ENCODE measurements at regions not wholly inside any gene's neighbourhood (a gene's known extent, or its start where the extent isn't known, plus 50 kb on each side); places are given as distances from the start of the nearest gene placed in this dataset.
"Not testable (repeated sequence)": the region's sequence is repeated elsewhere in the genome, so short reads cannot be mapped to it uniquely, and the experiment has no call there.

DNA sequence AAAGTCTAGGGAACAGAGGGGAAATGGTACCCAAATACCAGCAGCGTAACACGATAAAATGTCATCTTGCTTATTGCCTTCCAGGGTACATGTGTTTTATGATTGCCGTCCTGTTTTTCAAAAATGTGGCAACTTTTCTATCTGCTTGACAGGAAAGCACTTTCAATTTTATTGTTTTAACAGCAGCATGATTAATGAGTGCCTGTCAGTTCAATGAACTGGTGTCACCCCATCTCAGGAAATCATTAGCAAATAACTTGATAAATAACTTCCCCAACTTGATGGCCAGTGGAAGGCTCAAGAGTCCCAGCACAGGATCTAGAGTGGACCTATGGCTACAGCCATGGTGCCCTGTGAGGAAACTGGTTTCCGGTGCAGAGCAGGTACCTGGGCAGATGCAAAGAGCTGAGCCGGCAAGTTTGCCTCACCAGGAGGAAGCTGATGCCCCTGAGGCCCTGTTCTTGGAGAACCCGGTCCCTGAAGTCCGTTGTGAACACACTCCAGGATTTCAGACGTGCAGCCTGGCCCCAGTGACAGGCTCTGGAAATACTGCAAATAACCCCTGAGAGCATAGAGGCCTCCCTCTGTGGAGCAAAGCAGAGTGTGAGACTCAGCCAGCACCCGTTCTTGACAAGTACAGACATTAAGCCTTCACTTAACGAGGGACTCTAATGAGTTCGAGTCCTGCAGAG is 173.5 kb upstream of the SFSWAP start:
- no peaks in the 10 kb centered on the region for H3K27me3 Mint-ChIP-seq (ENCODE audit: insufficient read depth)
- intact Hi-C loops (cut with micrococcal nuclease), result no loop called here
- H3K36me3 Mint-ChIP-seq (ENCODE audit: low read depth), result no peaks in the 10 kb centered on the region
- DNase-seq (ENCODE audit: low spot score), result no peak
- H3K4me1 Mint-ChIP-seq (ENCODE audit: low read depth), result peaks cover 4% of the 10 kb centered on the region
- no peak overlapping the region for H3K4me3 Mint-ChIP-seq
- no peaks in the 10 kb centered on the region for H3K9me3 Mint-ChIP-seq
- no peak overlapping the region for H3K27ac Mint-ChIP-seq

DNA sequence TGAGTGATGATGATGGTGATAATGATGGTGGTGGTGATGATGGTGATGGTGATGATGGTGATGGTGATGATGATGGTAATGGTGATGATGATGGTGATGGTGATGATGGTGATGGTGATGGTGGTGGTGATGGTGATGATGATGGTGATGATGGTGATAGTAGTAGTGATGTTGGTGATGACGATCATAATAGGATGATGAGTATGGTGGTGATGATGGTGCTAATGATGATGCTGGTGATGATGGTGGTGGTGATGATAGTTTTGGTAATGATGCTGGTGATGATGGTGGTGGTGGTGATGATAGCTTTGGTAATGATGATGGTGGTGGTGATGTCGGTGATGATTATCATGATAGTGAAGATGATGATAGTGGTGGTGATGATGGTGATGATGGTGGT is 171.5 kb upstream of the SFSWAP start:
- Mint-ChIP-seq H3K27me3 (ENCODE audit: insufficient read depth) (no peaks in the 10 kb centered on the region), H3K4me1 (ENCODE audit: low read depth) (peaks cover 4% of the 10 kb centered on the region), H3K27ac (no peak overlapping the region), H3K4me3 (no peak overlapping the region), H3K9me3 (no peaks in the 10 kb centered on the region), H3K36me3 (ENCODE audit: low read depth) (no peaks in the 10 kb centered on the region)
- no peak for DNase-seq (ENCODE audit: low spot score)
- intact Hi-C loops (cut with micrococcal nuclease), result no loop called here

DNA sequence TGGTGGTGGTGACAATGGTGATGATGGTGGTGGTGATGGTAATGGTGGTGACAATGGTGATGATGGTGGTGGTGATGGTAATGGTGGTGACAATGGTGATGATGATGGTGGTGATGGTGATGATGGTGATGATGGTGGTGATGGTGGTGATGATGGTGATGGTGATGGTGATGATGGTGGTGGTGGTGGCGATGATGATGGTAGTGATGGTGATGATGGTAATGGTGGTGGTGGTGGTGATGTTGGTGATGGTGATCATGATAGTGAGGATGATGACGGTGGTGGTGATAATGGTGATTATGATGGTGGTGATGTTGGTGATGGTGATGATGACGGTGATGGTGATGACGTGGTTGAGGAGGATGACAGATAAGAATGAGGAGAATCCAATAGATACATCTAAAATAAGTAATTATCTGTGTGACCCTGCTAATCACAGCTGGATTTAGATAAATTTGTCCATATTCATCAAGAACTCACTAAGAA is 170.7 kb upstream of the SFSWAP start:
- no peak for DNase-seq (ENCODE audit: low spot score)
- H3K27ac Mint-ChIP-seq, result no peak overlapping the region
- H3K4me1 Mint-ChIP-seq (ENCODE audit: low read depth), result peaks cover 4% of the 10 kb centered on the region
- no peaks in the 10 kb centered on the region for H3K9me3 Mint-ChIP-seq
- intact Hi-C loops (cut with micrococcal nuclease), result loop anchor here (2.0 kb wide), 1 partner anchor 67 kb away; no protein-coding TSS in a partner anchor
- no peaks in the 10 kb centered on the region for H3K36me3 Mint-ChIP-seq (ENCODE audit: low read depth)
- H3K4me3 Mint-ChIP-seq, result no peak overlapping the region
- H3K27me3 Mint-ChIP-seq (ENCODE audit: insufficient read depth), result no peaks in the 10 kb centered on the region

GRCh38 chr12:131541512-131541911 is 169.4 kb upstream of the SFSWAP start:
- not testable (repeated sequence) for H3K27ac Mint-ChIP-seq; H3K27me3 Mint-ChIP-seq (ENCODE audit: insufficient read depth); H3K4me1 Mint-ChIP-seq (ENCODE audit: low read depth); H3K4me3 Mint-ChIP-seq; H3K9me3 Mint-ChIP-seq; H3K36me3 Mint-ChIP-seq (ENCODE audit: low read depth); DNase-seq (ENCODE audit: low spot score)
- intact Hi-C loops (cut with micrococcal nuclease), result loop anchor here (2.0 kb wide), 1 partner anchor 65 kb away; no protein-coding TSS in a partner anchor

DNA sequence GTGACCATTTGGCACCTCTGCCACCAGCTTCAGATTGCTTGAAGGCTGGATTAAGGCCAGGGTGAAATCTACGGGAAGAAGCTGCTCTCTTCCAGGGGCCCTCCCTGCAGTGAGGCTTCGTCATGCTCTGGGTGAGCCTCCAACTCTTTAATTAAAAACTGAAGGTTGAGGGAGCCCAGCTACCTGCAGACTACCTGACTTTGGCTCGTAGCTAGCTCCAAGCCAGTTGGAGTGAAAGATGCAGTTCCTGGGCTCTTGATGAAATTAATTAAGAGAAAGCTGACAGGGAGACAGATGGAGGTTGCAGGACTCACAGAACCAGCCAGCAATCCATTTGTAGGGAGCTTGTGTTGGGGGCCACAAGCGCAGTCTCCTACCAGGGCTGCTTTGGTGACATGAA is 168.5 kb upstream of the SFSWAP start:
- Mint-ChIP-seq H3K36me3 (ENCODE audit: low read depth) (no peaks in the 10 kb centered on the region), H3K27me3 (ENCODE audit: insufficient read depth) (no peaks in the 10 kb centered on the region), H3K4me3 (no peak overlapping the region), H3K27ac (no peak overlapping the region), H3K9me3 (no peaks in the 10 kb centered on the region), H3K4me1 (ENCODE audit: low read depth) (no peaks in the 10 kb centered on the region)
- intact Hi-C loops (cut with micrococcal nuclease), result no loop called here
- no peak for DNase-seq (ENCODE audit: low spot score)

DNA sequence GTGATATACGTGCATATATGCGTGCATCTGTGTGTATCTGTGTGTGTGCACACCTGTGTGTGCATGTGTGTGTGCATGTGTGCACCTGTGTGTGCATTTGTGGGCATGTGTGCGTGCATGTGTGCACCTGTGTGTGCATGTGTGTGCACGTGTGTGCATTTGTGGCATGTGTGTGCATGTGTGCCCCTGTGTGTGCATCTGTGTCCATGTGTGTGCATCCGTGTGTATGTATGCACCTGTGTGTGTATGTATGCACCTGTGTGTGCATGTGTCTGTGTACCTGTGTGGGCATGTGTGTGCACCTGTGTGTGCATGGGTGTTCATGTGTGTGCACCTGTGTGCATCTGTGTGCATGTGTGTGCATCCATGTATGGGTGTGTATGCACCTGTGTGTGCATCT is 167.8 kb upstream of the SFSWAP start:
- Mint-ChIP-seq H3K27me3 (ENCODE audit: insufficient read depth) (no peaks in the 10 kb centered on the region), H3K36me3 (ENCODE audit: low read depth) (no peaks in the 10 kb centered on the region), H3K9me3 (no peaks in the 10 kb centered on the region), H3K27ac (no peak overlapping the region), H3K4me3 (no peak overlapping the region), H3K4me1 (ENCODE audit: low read depth) (no peaks in the 10 kb centered on the region)
- intact Hi-C loops (cut with micrococcal nuclease), result no loop called here
- no peak for DNase-seq (ENCODE audit: low spot score)

GRCh38 chr12:131547555-131547954 is 163.3 kb upstream of the SFSWAP start:
- no peak for DNase-seq (ENCODE audit: low spot score)
- Mint-ChIP-seq H3K27me3 (ENCODE audit: insufficient read depth) (peaks cover 5% of the 10 kb centered on the region), H3K27ac (no peak overlapping the region), H3K36me3 (ENCODE audit: low read depth) (no peaks in the 10 kb centered on the region), H3K9me3 (no peaks in the 10 kb centered on the region), H3K4me1 (ENCODE audit: low read depth) (no peaks in the 10 kb centered on the region), H3K4me3 (no peak overlapping the region)
- intact Hi-C loops (cut with micrococcal nuclease), result no loop called here

- H3K4me1 Mint-ChIP-seq (ENCODE audit: low read depth), result no peaks in the 10 kb centered on the region
- H3K36me3 Mint-ChIP-seq (ENCODE audit: low read depth), result no peaks in the 10 kb centered on the region
- H3K27ac Mint-ChIP-seq, result no peak overlapping the region
- peaks cover 7% of the 10 kb centered on the region for H3K27me3 Mint-ChIP-seq (ENCODE audit: insufficient read depth)
- no peaks in the 10 kb centered on the region for H3K9me3 Mint-ChIP-seq
- no peak for DNase-seq (ENCODE audit: low spot score)
- intact Hi-C loops (cut with micrococcal nuclease), result no loop called here
- H3K4me3 Mint-ChIP-seq, result no peak overlapping the region
These were observed 160.8 kb upstream of the SFSWAP start for GRCh38 chr12:131550121-131550520.

GRCh38 chr12:131551675-131552491 is 159.0 kb upstream of the SFSWAP start:
- Mint-ChIP-seq H3K27ac (no peak overlapping the region), H3K36me3 (ENCODE audit: low read depth) (no peaks in the 10 kb centered on the region), H3K4me1 (ENCODE audit: low read depth) (no peaks in the 10 kb centered on the region), H3K27me3 (ENCODE audit: insufficient read depth) (peaks cover 7% of the 10 kb centered on the region), H3K4me3 (no peak overlapping the region), H3K9me3 (no peaks in the 10 kb centered on the region)
- DNase-seq (ENCODE audit: low spot score), result no peak
- intact Hi-C loops (cut with micrococcal nuclease), result no loop called here

- H3K9me3 Mint-ChIP-seq, result no peaks in the 10 kb centered on the region
- no peaks in the 10 kb centered on the region for H3K36me3 Mint-ChIP-seq (ENCODE audit: low read depth)
- H3K4me3 Mint-ChIP-seq, result no peak overlapping the region
- no peaks in the 10 kb centered on the region for H3K4me1 Mint-ChIP-seq (ENCODE audit: low read depth)
- no peak overlapping the region for H3K27ac Mint-ChIP-seq
- intact Hi-C loops (cut with micrococcal nuclease), result no loop called here
- no peak for DNase-seq (ENCODE audit: low spot score)
- peaks cover 7% of the 10 kb centered on the region for H3K27me3 Mint-ChIP-seq (ENCODE audit: insufficient read depth)
These were observed 158.4 kb upstream of the SFSWAP start for GRCh38 chr12:131552492-131552863.

DNA sequence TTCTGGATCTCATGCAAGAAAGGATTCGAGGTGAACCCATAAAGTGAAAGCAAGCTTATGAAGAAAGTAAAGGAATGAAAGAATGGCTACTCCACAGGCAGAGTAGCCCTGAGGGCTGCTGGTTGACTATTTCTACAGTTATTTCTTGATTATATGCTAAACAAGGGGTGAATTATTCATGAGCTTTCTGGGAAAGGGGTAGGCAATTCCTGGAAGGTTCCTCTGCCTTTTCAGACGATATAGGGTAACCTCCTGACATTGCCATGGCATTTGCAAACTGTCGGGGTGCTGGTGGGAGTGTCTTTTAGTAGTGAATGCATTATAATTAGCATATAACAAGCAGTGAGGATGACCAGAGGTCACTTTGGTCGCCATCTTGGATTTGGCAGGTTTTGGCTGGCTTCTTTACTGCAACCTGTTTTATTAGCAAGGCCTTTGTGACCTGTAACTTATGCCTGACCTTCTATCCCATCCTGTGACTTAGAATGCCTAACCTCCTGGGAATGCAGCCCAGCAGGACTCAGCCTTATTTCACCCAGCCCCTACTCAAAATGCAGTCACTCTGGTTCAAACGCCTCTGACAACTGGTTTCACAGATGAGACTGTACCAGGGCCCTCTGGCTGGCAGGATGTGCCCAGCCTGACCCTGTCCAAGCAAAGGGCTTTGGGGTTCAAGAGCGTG is 157.7 kb upstream of the SFSWAP start:
- no peak overlapping the region for H3K27ac Mint-ChIP-seq
- intact Hi-C loops (cut with micrococcal nuclease), result no loop called here
- no peaks in the 10 kb centered on the region for H3K36me3 Mint-ChIP-seq (ENCODE audit: low read depth)
- no peaks in the 10 kb centered on the region for H3K9me3 Mint-ChIP-seq
- DNase-seq (ENCODE audit: low spot score), result no peak
- H3K4me1 Mint-ChIP-seq (ENCODE audit: low read depth), result no peaks in the 10 kb centered on the region
- peaks cover 7% of the 10 kb centered on the region for H3K27me3 Mint-ChIP-seq (ENCODE audit: insufficient read depth)
- H3K4me3 Mint-ChIP-seq, result no peak overlapping the region

- intact Hi-C loops (cut with micrococcal nuclease), result no loop called here
- peaks cover 7% of the 10 kb centered on the region for H3K27me3 Mint-ChIP-seq (ENCODE audit: insufficient read depth)
- H3K4me3 Mint-ChIP-seq, result no peak overlapping the region
- H3K36me3 Mint-ChIP-seq (ENCODE audit: low read depth), result no peaks in the 10 kb centered on the region
- no peak overlapping the region for H3K27ac Mint-ChIP-seq
- no peak for DNase-seq (ENCODE audit: low spot score)
- H3K4me1 Mint-ChIP-seq (ENCODE audit: low read depth), result no peaks in the 10 kb centered on the region
- H3K9me3 Mint-ChIP-seq, result no peaks in the 10 kb centered on the region
These were observed 155.6 kb upstream of the SFSWAP start for GRCh38 chr12:131555197-131555846.

DNA sequence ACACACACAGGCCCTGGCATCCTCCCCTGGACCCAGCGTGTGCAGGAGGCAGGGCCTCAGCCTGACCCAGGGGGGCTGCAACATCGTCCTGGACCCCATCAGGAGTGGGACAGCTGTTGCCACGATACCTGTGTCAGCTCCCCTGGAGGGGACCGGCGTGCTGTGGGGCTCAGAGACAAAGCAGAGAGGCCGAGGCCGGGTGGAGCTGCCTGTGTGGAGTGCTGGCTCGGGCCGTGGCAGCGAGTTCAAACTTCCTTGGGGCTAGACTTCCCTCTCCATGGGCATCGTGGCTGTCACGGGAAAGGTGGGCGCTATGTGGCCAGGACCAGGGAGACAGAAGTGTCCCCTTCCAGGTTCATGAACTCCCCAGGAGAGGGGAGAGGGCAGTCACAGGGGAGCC is 155.0 kb upstream of the SFSWAP start:
- no peaks in the 10 kb centered on the region for H3K9me3 Mint-ChIP-seq

More for the DNA sequence above, 155.0 kb upstream of the SFSWAP start:
- peaks cover 7% of the 10 kb centered on the region for H3K27me3 Mint-ChIP-seq (ENCODE audit: insufficient read depth)
- H3K36me3 Mint-ChIP-seq (ENCODE audit: low read depth), result no peaks in the 10 kb centered on the region
- H3K4me3 Mint-ChIP-seq, result no peak overlapping the region
- DNase-seq (ENCODE audit: low spot score), result no peak
- H3K27ac Mint-ChIP-seq, result no peak overlapping the region
- no peaks in the 10 kb centered on the region for H3K4me1 Mint-ChIP-seq (ENCODE audit: low read depth)
- intact Hi-C loops (cut with micrococcal nuclease), result no loop called here

Data from activated T-helper 1 cell treated with anti-CD3 and anti-CD28 coated beads, Interleukin-12 subunit alpha, Interleukin-12 subunit beta, Interleukin-2, Interleukin-4 antibody, amounts not matched to agents 30 ng/mL and 10 ng/mL and 1 ng/mL, durations not matched to agents 14 hours and 24 hours and 36 hours (primary cell).